ENCODE measurements at regions not wholly inside any gene's neighbourhood (a gene's known extent, or its start where the extent isn't known, plus 50 kb on each side); places are given as distances from the start of the nearest gene placed in this dataset.

DNA sequence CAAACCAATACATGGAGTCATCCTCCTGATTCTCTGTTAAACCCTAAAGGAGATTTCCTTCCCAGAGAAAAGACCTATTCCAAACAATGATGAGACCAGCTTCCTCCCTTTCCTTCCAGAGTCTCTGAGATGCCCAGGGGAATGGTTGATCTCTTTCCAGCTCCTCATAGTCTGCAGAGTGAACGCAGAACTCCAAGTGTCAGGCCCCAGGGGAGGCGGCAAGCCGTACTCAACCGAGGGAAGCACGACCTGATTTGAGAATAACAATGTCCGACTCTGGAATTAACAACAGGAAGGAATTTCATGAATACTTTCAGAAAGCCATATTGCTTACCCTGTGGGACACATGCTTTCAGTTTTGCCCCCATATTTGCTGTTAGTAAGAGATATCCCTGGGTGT, 241.7 kb upstream of the GLI3 start:
- Histone ChIP-seq H3K27ac (ENCODE audit: low read length) (no peak overlapping the region), H3K36me3 (ENCODE audit: insufficient read depth, low read depth, low read length) (no peaks in the 10 kb centered on the region), H3K9me3 (ENCODE audit: insufficient read depth, low read depth, low read length) (no peaks in the 10 kb centered on the region), H3K4me1 (ENCODE audit: insufficient read depth, low read length) (peaks cover 7% of the 10 kb centered on the region; the same call in 1 of the 2 replicates), H3K27me3 (ENCODE audit: insufficient read depth, low read length) (no peaks in the 10 kb centered on the region), H3K4me3 (ENCODE audit: low read length) (no peak overlapping the region), H3K9ac (ENCODE audit: low read depth, low read length) (no peak overlapping the region)

DNA sequence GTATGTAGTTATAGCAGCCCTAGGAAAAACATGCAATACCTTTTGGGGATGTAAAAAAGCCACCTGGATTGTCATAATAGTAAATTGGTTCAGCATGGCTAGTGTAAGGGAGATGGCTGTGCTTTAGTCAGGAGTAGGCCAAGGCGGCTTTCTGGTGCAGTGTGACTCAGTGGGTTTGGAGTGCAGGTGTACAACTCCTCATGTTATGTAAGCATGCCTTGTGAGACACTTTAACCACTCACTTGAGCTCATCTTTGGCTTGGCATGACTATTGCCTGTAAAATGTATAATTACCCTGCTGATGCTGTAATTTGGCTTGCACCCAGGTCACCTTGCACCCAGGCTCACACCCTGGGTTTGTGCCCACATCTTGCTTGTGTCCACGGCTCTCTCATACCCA, 239.2 kb upstream of the GLI3 start:
- Histone ChIP-seq H3K27ac (ENCODE audit: low read length) (no peak overlapping the region), H3K27me3 (ENCODE audit: insufficient read depth, low read length) (no peaks in the 10 kb centered on the region), H3K4me3 (ENCODE audit: low read length) (no peak overlapping the region), H3K9me3 (ENCODE audit: insufficient read depth, low read depth, low read length) (no peaks in the 10 kb centered on the region), H3K9ac (ENCODE audit: low read depth, low read length) (no peak overlapping the region), H3K4me1 (ENCODE audit: insufficient read depth, low read length) (no peaks in the 10 kb centered on the region), H3K36me3 (ENCODE audit: insufficient read depth, low read depth, low read length) (no peaks in the 10 kb centered on the region)

DNA sequence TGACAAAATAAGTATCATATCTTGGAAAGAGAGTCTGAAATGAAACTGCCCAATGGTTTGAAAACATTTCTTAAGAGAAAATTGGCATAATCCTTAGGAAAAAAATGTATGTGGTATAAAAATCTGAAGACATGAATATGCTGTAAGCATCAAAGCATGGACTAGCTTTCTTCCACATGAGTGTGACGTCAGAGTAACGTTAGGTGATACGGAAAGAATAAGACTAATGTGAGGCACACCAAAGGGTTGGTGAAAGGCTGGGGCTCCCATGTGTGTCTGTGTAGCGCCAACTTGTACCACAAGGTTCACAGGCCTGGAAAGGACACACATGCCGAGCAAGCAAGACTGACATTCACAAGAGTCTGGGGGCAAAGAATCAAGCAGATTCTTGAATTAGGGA, 238.1 kb upstream of the GLI3 start:
- Histone ChIP-seq H3K9ac (ENCODE audit: low read depth, low read length) (no peak overlapping the region), H3K27ac (ENCODE audit: low read length) (no peak overlapping the region)

DNA sequence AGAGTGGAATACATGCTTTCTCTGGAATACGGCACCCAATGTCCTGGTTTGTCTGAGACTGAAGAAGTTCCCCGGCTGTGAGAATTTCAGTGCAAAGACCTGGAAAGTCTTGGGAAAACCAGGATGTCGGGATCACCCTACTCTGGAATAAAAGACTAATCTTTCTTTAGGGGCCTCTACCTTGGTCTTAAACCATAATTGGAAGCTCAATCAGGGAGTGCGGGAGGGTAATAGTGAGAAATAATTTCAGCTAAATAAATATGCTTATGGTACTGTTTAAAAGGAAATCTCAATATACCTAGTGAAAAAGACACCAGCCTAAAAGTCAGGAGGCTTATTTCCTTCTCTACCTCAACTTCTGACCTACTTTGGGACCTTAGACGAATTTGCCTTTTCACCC, 236.1 kb upstream of the GLI3 start:
- Histone ChIP-seq H3K4me1 (ENCODE audit: insufficient read depth, low read length) (no peaks in the 10 kb centered on the region), H3K27me3 (ENCODE audit: insufficient read depth, low read length) (no peaks in the 10 kb centered on the region), H3K27ac (ENCODE audit: low read length) (no peak overlapping the region), H3K9me3 (ENCODE audit: insufficient read depth, low read depth, low read length) (no peaks in the 10 kb centered on the region), H3K4me3 (ENCODE audit: low read length) (no peak overlapping the region), H3K36me3 (ENCODE audit: insufficient read depth, low read depth, low read length) (no peaks in the 10 kb centered on the region), H3K9ac (ENCODE audit: low read depth, low read length) (no peak overlapping the region)

More for the DNA sequence above, 238.1 kb upstream of the GLI3 start:
- Histone ChIP-seq H3K9me3 (ENCODE audit: insufficient read depth, low read depth, low read length) (no peaks in the 10 kb centered on the region), H3K4me1 (ENCODE audit: insufficient read depth, low read length) (no peaks in the 10 kb centered on the region), H3K4me3 (ENCODE audit: low read length) (no peak overlapping the region), H3K27me3 (ENCODE audit: insufficient read depth, low read length) (no peaks in the 10 kb centered on the region), H3K36me3 (ENCODE audit: insufficient read depth, low read depth, low read length) (no peaks in the 10 kb centered on the region)

- no peaks in the 10 kb centered on the region for H3K9me3 ChIP-seq (ENCODE audit: insufficient read depth, low read depth, low read length)
- H3K36me3 ChIP-seq (ENCODE audit: insufficient read depth, low read depth, low read length) = no peaks in the 10 kb centered on the region
- no peaks in the 10 kb centered on the region for H3K4me1 ChIP-seq (ENCODE audit: insufficient read depth, low read length)
- H3K27me3 ChIP-seq (ENCODE audit: insufficient read depth, low read length) = no peaks in the 10 kb centered on the region
- no peak overlapping the region for H3K9ac ChIP-seq (ENCODE audit: low read depth, low read length)
- H3K27ac ChIP-seq (ENCODE audit: low read length) = no peak overlapping the region
- H3K4me3 ChIP-seq (ENCODE audit: low read length) = no peak overlapping the region
These were observed 234.7 kb upstream of the GLI3 start for GRCh38 chr7:42471573-42472174.

DNA sequence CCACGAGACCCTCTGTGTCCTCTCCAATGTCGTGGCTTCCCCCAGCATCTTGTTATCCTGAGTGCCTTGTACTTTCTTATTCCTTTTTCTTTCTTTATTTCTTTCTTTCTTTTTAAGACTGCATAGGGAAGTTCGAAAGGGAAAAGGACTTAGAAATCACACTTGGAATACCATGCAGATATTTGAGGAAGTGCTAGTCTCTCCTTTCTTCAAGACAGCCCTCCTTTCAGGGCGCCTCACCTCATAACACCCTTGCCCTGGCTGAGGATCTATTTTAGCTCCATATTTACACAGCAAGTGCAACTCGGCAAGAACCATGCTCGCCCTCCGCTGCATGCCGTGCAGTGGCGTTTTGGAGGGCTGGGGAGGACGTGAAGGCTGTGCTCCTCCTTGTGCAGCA, 232.3 kb upstream of the GLI3 start:
- Histone ChIP-seq H3K36me3 (ENCODE audit: insufficient read depth, low read depth, low read length) (no peaks in the 10 kb centered on the region), H3K4me3 (ENCODE audit: low read length) (no peak overlapping the region), H3K9ac (ENCODE audit: low read depth, low read length) (no peak overlapping the region), H3K27ac (ENCODE audit: low read length) (no peak overlapping the region), H3K27me3 (ENCODE audit: insufficient read depth, low read length) (no peaks in the 10 kb centered on the region), H3K9me3 (ENCODE audit: insufficient read depth, low read depth, low read length) (no peaks in the 10 kb centered on the region), H3K4me1 (ENCODE audit: insufficient read depth, low read length) (no peaks in the 10 kb centered on the region)

GRCh38 chr7:42468471-42468870, 231.5 kb upstream of the GLI3 start:
- Histone ChIP-seq H3K4me1 (ENCODE audit: insufficient read depth, low read length) (no peaks in the 10 kb centered on the region), H3K36me3 (ENCODE audit: insufficient read depth, low read depth, low read length) (no peaks in the 10 kb centered on the region), H3K9me3 (ENCODE audit: insufficient read depth, low read depth, low read length) (no peaks in the 10 kb centered on the region), H3K4me3 (ENCODE audit: low read length) (no peak overlapping the region), H3K27me3 (ENCODE audit: insufficient read depth, low read length) (no peaks in the 10 kb centered on the region), H3K9ac (ENCODE audit: low read depth, low read length) (no peak overlapping the region), H3K27ac (ENCODE audit: low read length) (no peak overlapping the region)

DNA sequence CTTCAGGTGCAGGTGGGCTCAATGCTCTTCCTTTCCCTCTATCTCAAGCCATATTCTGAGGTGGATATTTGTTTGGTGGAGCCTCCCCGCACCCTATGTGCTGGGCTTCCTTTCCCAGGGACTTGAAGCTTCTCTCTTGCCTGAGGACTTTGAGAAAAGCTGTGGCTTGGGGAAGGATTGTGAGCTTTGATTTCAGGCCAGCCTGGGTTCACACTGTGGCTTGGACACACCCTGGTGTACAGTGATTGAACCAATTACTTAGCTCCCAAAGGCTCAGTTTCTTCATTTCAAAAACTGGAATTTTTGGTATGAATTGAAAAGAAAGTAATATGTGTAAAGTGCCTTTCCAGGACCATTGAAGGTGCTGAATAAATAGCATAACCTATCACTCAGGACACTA, 224.5 kb upstream of the GLI3 start:
- no peak overlapping the region for H3K4me3 ChIP-seq (ENCODE audit: low read length)
- H3K9ac ChIP-seq (ENCODE audit: low read depth, low read length) = no peak overlapping the region
- no peaks in the 10 kb centered on the region for H3K4me1 ChIP-seq (ENCODE audit: insufficient read depth, low read length)
- no peaks in the 10 kb centered on the region for H3K9me3 ChIP-seq (ENCODE audit: insufficient read depth, low read depth, low read length)
- no peak overlapping the region for H3K27ac ChIP-seq (ENCODE audit: low read length)
- no peaks in the 10 kb centered on the region for H3K36me3 ChIP-seq (ENCODE audit: insufficient read depth, low read depth, low read length)
- no peaks in the 10 kb centered on the region for H3K27me3 ChIP-seq (ENCODE audit: insufficient read depth, low read length)

DNA sequence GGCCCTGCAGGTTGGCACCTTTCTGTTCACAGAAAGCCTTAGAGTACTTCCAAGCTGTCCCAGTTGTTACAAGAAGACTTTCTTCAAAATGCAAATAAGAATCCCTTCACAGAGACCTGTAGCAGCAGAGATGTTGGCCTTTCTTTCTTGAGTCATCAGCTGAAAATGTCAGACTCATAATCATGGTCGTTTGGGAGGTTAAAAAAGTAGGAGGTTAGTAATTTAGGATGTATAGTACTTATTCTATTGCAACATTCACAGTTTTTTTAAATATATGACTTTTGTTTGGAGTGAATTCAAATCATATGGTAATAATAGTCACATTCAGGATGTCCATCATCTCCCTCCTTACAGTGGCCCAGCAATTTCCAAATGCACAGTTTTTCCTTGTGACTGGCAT, 223.9 kb upstream of the GLI3 start:
- Histone ChIP-seq H3K9me3 (ENCODE audit: insufficient read depth, low read depth, low read length) (no peaks in the 10 kb centered on the region), H3K9ac (ENCODE audit: low read depth, low read length) (no peak overlapping the region), H3K27me3 (ENCODE audit: insufficient read depth, low read length) (no peaks in the 10 kb centered on the region), H3K27ac (ENCODE audit: low read length) (no peak overlapping the region), H3K4me3 (ENCODE audit: low read length) (no peak overlapping the region), H3K4me1 (ENCODE audit: insufficient read depth, low read length) (no peaks in the 10 kb centered on the region), H3K36me3 (ENCODE audit: insufficient read depth, low read depth, low read length) (no peaks in the 10 kb centered on the region)

- Histone ChIP-seq H3K36me3 (ENCODE audit: insufficient read depth, low read depth, low read length) (no peaks in the 10 kb centered on the region), H3K9me3 (ENCODE audit: insufficient read depth, low read depth, low read length) (no peaks in the 10 kb centered on the region), H3K4me1 (ENCODE audit: insufficient read depth, low read length) (no peaks in the 10 kb centered on the region), H3K27me3 (ENCODE audit: insufficient read depth, low read length) (no peaks in the 10 kb centered on the region), H3K4me3 (ENCODE audit: low read length) (no peak overlapping the region), H3K27ac (ENCODE audit: low read length) (no peak overlapping the region), H3K9ac (ENCODE audit: low read depth, low read length) (no peak overlapping the region)
These were observed 223.1 kb upstream of the GLI3 start for GRCh38 chr7:42460148-42460547.

GRCh38 chr7:42457663-42458062, 220.7 kb upstream of the GLI3 start:
- H3K36me3 ChIP-seq (ENCODE audit: insufficient read depth, low read depth, low read length) = no peaks in the 10 kb centered on the region
- no peak overlapping the region for H3K4me3 ChIP-seq (ENCODE audit: low read length)
- no peak overlapping the region for H3K27ac ChIP-seq (ENCODE audit: low read length)

GRCh38 chr7:42456756-42457276, 219.8 kb upstream of the GLI3 start:
- H3K9me3 ChIP-seq (ENCODE audit: insufficient read depth, low read depth, low read length) = no peaks in the 10 kb centered on the region

More at GRCh38 chr7:42457663-42458062, 220.7 kb upstream of the GLI3 start:
- Histone ChIP-seq H3K9me3 (ENCODE audit: insufficient read depth, low read depth, low read length) (no peaks in the 10 kb centered on the region), H3K9ac (ENCODE audit: low read depth, low read length) (no peak overlapping the region), H3K27me3 (ENCODE audit: insufficient read depth, low read length) (no peaks in the 10 kb centered on the region), H3K4me1 (ENCODE audit: insufficient read depth, low read length) (no peaks in the 10 kb centered on the region)

More at GRCh38 chr7:42456756-42457276, 219.8 kb upstream of the GLI3 start:
- Histone ChIP-seq H3K9ac (ENCODE audit: low read depth, low read length) (no peak overlapping the region), H3K27ac (ENCODE audit: low read length) (no peak overlapping the region), H3K4me1 (ENCODE audit: insufficient read depth, low read length) (no peaks in the 10 kb centered on the region), H3K36me3 (ENCODE audit: insufficient read depth, low read depth, low read length) (no peaks in the 10 kb centered on the region), H3K4me3 (ENCODE audit: low read length) (no peak overlapping the region), H3K27me3 (ENCODE audit: insufficient read depth, low read length) (no peaks in the 10 kb centered on the region)
